GM21717 (cell line): ENCODE measurements at regions not wholly inside any gene's neighbourhood (a gene's known extent, or its start where the extent isn't known, plus 50 kb on each side); places are given as distances from the start of the nearest gene placed in this dataset.

Experiments used
- ATAC-seq: cut with Tn5 transposase; IDR thresholded peaks from one replicate; pipeline ENCODE4 v1.9.1; 2021; ENCODE audit warnings: mild to moderate bottlenecking, moderate library complexity; ENCODE audit not compliant: unreplicated experiment

DNA sequence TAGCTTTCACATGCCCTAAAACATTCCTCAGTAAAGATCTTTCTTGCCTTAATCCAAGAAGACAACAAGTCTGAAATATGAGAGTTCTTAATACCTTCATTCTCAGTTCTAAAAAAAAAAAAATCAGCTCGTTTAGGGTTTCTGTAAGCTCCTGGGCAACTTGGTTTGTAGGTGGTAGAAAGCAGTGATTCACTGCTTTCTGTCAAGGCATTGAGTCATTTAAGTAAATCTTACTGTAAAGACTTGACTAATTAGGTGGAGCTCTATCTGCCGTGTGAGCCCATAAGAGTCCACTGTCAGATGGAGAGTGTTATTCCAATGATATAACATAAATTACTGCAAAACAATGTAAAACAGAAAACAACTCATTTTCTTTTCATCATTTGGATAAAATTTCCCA, 56.1 kb upstream of the MAST4 start:
- ATAC-seq: no peak

GRCh38 chr5:66542711-66543110, 53.5 kb upstream of the MAST4 start:
- no peak for ATAC-seq
